ENCODE measurements at regions not wholly inside any gene's neighbourhood (a gene's known extent, or its start where the extent isn't known, plus 50 kb on each side); places are given as distances from the start of the nearest gene placed in this dataset.

DNA sequence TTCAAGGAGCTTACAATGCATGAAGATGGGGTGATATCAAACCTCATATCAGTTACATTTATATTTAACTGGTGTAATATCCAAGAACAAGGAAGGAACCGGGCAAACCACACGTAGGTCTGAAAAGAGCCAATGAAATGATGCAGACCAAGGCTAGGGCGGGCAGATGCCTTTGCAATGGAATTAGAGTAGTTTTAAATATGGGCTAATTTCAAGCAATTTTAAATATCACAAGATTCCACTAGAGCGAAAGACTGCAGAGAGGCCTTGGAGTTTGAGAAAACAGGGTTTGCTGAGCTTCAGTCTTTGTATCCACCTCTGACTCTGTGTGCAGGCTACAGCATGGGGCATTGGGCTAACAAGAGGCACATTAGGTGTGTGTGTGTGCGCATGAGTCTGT, 53.9 kb upstream of the ZNF536 start:
- TF ChIP-seq, protein P1, sequence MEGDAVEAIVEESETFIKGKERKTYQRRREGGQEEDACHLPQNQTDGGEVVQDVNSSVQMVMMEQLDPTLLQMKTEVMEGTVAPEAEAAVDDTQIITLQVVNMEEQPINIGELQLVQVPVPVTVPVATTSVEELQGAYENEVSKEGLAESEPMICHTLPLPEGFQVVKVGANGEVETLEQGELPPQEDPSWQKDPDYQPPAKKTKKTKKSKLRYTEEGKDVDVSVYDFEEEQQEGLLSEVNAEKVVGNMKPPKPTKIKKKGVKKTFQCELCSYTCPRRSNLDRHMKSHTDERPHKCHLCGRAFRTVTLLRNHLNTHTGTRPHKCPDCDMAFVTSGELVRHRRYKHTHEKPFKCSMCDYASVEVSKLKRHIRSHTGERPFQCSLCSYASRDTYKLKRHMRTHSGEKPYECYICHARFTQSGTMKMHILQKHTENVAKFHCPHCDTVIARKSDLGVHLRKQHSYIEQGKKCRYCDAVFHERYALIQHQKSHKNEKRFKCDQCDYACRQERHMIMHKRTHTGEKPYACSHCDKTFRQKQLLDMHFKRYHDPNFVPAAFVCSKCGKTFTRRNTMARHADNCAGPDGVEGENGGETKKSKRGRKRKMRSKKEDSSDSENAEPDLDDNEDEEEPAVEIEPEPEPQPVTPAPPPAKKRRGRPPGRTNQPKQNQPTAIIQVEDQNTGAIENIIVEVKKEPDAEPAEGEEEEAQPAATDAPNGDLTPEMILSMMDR (IDR thresholded peaks at IDR 0.05; ENCODE audit: insufficient read depth, low read depth, low read length) = no peak
- DNase-seq (ENCODE audit: low read depth) = no peak
- H3K4me3 ChIP-seq (ENCODE audit: low read depth, low read length) = no peak overlapping the region

DNA sequence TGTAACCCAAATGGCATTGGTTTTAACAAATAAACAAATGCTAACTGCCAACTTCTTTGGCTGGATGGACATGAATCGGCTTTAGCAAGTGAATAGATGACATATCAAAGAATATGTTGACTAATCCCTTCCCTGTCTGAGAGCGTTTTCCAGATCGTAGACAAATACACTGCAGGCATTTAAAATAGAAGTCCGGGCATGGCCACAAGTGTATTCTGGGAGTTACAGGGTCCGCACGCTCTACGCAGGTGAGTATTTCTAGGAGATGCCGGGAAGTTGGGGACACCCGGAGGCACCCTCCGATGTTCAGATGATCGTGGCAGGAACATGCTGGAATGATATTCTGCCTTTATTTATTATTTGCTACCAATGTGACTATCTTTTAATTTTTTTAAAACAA, 53.2 kb upstream of the ZNF536 start:
- no peak for DNase-seq (ENCODE audit: low read depth)
- TF ChIP-seq, protein P1 (IDR thresholded peaks at IDR 0.05; ENCODE audit: insufficient read depth, low read depth, low read length) = no peak
- H3K4me3 ChIP-seq (ENCODE audit: low read depth, low read length) = no peak overlapping the region

DNA sequence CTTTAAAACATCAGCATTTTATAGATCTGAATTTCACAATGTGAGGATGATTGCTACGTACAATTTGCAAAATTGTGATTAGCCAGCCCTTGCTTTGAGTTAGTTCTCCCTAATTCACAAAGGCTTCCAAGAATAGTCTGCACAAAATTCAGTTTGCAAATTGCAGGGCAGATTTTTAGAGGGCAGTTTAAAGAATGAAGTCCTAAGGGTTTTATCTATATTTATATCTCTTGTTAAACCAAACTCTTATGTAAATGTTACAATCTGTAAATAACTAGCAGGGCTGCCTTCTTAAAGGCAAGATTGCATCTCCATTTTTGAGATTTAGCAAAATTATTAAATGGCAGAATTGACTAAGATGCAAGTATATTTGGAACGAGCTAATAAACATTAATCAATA, 52.8 kb upstream of the ZNF536 start:
- H3K4me3 ChIP-seq (ENCODE audit: low read depth, low read length) = no peak overlapping the region
- no peak for DNase-seq (ENCODE audit: low read depth)
- TF ChIP-seq, protein P1 (IDR thresholded peaks at IDR 0.05; ENCODE audit: insufficient read depth, low read depth, low read length) = no peak

DNA sequence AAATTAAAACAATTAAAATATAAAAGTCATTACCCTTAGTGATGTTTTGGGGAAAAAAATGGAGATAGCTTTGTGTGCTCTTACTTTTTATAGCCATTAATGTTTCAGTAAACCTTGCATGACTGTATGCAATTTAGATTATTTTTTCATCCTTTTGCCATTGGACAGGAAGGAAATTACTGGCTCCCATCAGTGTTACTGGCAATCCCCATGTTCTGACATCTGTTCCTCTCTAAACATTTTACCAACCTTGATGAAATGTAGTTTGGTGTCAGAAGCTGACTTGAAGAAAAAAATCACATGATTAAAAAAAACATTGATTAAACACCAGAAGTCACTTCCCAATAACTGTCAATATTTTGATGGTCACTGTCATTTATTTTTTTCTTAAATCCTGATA, 52.3 kb upstream of the ZNF536 start:
- no peak overlapping the region for H3K4me3 ChIP-seq (ENCODE audit: low read depth, low read length)
- no peak for DNase-seq (ENCODE audit: low read depth)
- TF ChIP-seq, protein P1 (IDR thresholded peaks at IDR 0.05; ENCODE audit: insufficient read depth, low read depth, low read length) = no peak

DNA sequence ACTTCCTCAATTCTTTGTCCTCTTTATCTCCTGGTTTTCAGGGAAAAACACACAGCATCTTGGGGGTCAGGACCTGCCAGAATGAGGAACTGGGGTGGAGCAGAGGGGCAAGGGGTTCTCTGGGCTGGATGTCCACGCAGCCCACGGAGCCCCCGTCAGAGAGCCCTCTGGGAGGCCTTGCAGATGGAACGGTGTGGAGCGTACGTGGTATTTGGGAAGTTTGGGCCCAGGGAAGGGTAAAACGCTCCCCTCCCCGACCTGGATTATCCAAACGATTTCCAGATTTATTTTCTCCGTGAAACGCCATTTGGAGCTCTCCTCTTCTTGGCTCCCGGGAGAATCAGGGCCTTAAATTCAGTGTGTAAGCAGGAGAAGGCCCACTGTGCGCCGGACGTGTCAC, 51.7 kb upstream of the ZNF536 start:
- DNase-seq (ENCODE audit: low read depth) = no peak
- TF ChIP-seq, protein P1 (IDR thresholded peaks at IDR 0.05; ENCODE audit: insufficient read depth, low read depth, low read length) = no peak
- H3K4me3 ChIP-seq (ENCODE audit: low read depth, low read length) = no peak overlapping the region

DNA sequence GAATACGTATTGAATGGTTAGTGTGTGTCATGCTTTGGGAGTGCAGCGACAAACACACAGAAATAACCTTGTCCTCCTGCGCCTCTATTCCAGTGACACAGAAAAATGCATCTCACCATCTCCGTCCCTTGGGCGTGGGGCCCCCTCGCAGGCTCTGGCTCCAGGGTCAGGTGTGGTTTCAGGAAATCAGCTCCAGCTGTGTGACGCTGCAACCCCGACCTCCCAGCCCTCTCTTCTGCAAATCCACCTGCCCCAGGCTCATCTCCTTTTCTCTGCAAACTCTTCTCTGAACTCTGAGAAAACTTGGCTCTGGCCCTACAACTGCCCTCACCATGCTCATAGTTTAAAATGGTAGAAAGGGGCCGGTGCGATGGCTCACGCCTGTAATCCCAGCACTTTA, 51.3 kb upstream of the ZNF536 start:
- TF ChIP-seq, protein P1 (IDR thresholded peaks at IDR 0.05; ENCODE audit: insufficient read depth, low read depth, low read length) = no peak

More for the DNA sequence above, 51.3 kb upstream of the ZNF536 start:
- no peak overlapping the region for H3K4me3 ChIP-seq (ENCODE audit: low read depth, low read length)
- no peak for DNase-seq (ENCODE audit: low read depth)
